WERI-Rb-1 (cell line): ENCODE measurements at regions not wholly inside any gene's neighbourhood (a gene's known extent, or its start where the extent isn't known, plus 50 kb on each side); places are given as distances from the start of the nearest gene placed in this dataset.
"Not testable (repeated sequence)": the region's sequence is repeated elsewhere in the genome, so short reads cannot be mapped to it uniquely, and the experiment has no call there.

Source experiments
- DNase-seq: peaks from one replicate; pipeline ENCODE4 v3.0.0-alpha.2; 2020
- H3K27ac ChIP-seq: fragments of 250-450 bp; sonication (Bioruptor Pico); 2 replicates; pipeline ENCODE4 v1.5.1; 2020; ENCODE audit warnings: mild to moderate bottlenecking, moderate library complexity
- H3K27me3 ChIP-seq: fragments of 250-450 bp; sonication (Bioruptor Pico); 2 replicates; pipeline ENCODE4 v1.5.1; 2021; ENCODE audit warnings: mild to moderate bottlenecking, low read depth, moderate library complexity; ENCODE audit not compliant: insufficient read depth, severe bottlenecking
- H3K36me3 ChIP-seq: fragments of 250-450 bp; sonication (Bioruptor Pico); 2 replicates; pipeline ENCODE4 v1.5.1; 2020; ENCODE audit warnings: mild to moderate bottlenecking, moderate library complexity
- H3K4me3 ChIP-seq: 2 replicates; pipeline ENCODE4 v1.5.1; 2011; ENCODE audit warnings: low read depth, mild to moderate bottlenecking, control low read depth, low read length
- H3K9me3 ChIP-seq: fragments of 250-450 bp; sonication (Bioruptor Pico); 2 replicates; pipeline ENCODE4 v1.5.1; 2021; ENCODE audit warnings: mild to moderate bottlenecking, moderate library complexity; ENCODE audit not compliant: severe bottlenecking
- TF ChIP-seq, protein P1 (sequence below): IDR thresholded peaks from 2 replicates; pipeline ENCODE4 v1.5.1; 2011; ENCODE audit warnings: low read depth, mild to moderate bottlenecking, control low read depth, inconsistent platforms, low read length

DNA sequence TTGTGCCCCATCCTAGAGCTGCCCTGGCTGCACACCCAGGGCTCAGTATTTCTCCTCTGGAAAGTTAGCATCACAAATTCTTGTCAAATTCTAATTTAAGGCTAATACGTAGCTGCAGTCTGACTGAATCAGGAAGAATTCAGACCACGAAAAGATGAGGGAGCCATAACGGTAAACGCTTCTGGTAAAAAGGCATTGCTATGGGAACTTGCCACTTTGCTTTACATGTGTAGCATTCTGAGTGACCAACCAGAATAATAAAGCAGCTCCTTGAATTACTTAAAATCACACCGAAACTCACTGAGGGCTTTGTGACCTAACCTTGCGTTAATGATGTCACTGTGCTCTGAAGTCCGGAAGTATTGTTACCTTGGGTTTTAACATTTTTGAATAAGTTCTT is 286.6 kb upstream of the TMTC4 start:
- H3K9me3 ChIP-seq = peaks cover 6% of the 10 kb centered on the region
- no peak overlapping the region for H3K27ac ChIP-seq
- H3K36me3 ChIP-seq = no peaks in the 10 kb centered on the region
- TF ChIP-seq, protein P1, sequence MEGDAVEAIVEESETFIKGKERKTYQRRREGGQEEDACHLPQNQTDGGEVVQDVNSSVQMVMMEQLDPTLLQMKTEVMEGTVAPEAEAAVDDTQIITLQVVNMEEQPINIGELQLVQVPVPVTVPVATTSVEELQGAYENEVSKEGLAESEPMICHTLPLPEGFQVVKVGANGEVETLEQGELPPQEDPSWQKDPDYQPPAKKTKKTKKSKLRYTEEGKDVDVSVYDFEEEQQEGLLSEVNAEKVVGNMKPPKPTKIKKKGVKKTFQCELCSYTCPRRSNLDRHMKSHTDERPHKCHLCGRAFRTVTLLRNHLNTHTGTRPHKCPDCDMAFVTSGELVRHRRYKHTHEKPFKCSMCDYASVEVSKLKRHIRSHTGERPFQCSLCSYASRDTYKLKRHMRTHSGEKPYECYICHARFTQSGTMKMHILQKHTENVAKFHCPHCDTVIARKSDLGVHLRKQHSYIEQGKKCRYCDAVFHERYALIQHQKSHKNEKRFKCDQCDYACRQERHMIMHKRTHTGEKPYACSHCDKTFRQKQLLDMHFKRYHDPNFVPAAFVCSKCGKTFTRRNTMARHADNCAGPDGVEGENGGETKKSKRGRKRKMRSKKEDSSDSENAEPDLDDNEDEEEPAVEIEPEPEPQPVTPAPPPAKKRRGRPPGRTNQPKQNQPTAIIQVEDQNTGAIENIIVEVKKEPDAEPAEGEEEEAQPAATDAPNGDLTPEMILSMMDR = no peak
- no peak for DNase-seq
- no peak overlapping the region for H3K4me3 ChIP-seq
- no peaks in the 10 kb centered on the region for H3K27me3 ChIP-seq

DNA sequence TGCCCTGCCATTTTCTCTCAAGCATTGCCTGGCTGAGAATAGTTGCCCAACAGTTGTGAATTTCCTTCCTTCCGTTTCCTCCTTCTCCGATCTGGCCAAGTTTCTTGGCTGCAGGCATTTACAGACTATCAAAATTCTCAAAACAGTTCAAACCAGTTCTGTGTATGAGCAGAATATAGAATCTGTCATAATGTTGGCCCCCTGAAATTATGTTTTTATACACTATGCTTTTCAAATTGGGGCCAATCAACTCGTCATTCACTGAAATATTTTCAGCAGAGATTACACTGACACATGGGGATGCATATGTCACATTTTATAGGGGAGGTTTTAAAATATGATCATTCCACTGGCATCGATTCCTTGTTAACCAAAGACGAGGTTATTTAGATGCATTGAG is 284.2 kb upstream of the TMTC4 start:
- H3K4me3 ChIP-seq = no peak overlapping the region
- H3K9me3 ChIP-seq = no peaks in the 10 kb centered on the region
- no peaks in the 10 kb centered on the region for H3K27me3 ChIP-seq
- no peak for DNase-seq
- H3K27ac ChIP-seq = no peak overlapping the region
- TF ChIP-seq, protein P1 = no peak
- no peaks in the 10 kb centered on the region for H3K36me3 ChIP-seq

DNA sequence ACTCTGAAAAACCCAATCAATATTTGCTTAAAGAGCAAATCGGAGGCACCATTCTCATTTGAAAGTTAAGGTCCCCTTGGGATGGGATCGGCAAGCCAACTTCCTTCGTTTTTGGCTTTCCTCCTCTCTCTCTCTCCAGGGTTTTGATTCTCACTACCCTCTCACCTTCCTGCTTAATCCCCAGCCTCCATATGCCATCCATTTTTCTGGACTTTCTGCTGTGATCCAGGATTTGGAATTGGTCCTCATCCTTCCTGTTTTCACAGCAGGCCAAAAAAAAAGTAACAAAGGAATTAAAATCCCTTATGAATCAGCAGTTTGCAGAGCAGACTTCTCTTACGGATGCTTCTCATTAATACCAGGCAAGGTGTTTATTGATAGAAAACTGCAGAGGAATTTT is 283.1 kb upstream of the TMTC4 start:
- no peak for DNase-seq
- Histone ChIP-seq H3K4me3 (no peak overlapping the region), H3K27me3 (no peaks in the 10 kb centered on the region), H3K9me3 (no peaks in the 10 kb centered on the region), H3K27ac (no peak overlapping the region), H3K36me3 (no peaks in the 10 kb centered on the region)
- TF ChIP-seq, protein P1 = no peak

DNA sequence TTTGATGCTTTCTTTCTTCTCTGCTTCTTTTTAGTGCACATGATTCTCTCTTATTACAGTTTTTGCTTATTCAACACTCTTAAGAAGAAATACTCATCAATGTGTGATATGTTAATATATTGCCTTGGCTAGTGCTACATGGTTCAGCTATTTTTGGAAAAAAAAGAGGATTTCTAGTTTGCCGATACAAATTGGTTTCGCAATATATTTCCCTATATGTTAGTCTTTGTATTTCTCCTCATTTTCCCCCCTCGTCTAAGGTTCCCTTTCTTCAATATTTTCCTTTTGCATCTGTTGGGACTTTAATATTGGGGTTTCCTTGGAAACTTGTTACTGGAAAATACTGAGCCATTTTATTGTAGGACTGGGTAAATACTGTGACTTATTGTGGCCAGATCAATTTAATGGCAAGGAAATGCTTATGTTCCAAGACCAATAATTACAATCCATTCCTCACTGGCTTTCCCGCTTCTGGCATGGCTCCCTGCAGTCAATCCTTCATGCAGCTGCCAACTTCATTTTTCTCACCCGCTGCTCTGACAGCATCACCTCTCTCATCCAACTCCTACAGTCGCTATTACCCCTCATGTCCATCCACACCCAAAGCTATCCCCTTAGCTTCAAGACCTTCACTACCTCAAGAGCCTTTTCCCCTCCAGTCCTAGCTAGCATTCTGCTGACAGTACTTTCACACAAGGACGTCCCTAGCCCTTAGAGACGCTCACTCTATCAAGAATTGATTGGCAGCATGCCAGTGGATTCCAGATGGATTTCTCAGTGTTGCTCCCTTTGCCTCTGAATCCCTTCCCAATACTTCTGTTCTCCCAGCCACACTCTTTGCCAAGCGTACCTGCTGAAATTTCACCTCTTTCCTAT is 280.1 kb upstream of the TMTC4 start:
- Histone ChIP-seq H3K27me3 (no peaks in the 10 kb centered on the region), H3K4me3 (no peak overlapping the region), H3K27ac (no peak overlapping the region), H3K36me3 (no peaks in the 10 kb centered on the region), H3K9me3 (no peaks in the 10 kb centered on the region)
- TF ChIP-seq, protein P1 = no peak
- DNase-seq = no peak

DNA sequence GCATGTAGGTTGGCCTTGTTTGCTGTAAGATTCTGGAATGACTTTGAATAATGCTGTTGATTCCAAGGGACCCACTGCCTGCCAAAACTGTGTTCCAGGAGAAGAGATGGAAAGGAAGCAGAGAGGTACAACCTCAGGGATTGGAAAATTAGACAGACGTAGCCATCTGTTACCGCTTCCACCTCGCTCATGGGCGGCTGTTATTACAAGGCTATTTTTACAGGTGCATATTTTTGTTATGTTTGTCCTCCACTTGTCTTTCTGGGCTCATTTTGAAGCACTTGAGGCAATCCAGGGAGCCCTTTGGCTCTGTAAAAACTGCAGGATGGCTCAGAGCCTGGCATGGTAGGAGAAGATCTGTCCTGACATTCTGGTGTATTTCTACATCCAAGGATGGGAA is 276.4 kb upstream of the TMTC4 start:
- Histone ChIP-seq H3K36me3 (no peaks in the 10 kb centered on the region), H3K4me3 (no peak overlapping the region), H3K9me3 (no peaks in the 10 kb centered on the region), H3K27me3 (no peaks in the 10 kb centered on the region), H3K27ac (no peak overlapping the region)
- TF ChIP-seq, protein P1 = no peak
- DNase-seq = no peak

DNA sequence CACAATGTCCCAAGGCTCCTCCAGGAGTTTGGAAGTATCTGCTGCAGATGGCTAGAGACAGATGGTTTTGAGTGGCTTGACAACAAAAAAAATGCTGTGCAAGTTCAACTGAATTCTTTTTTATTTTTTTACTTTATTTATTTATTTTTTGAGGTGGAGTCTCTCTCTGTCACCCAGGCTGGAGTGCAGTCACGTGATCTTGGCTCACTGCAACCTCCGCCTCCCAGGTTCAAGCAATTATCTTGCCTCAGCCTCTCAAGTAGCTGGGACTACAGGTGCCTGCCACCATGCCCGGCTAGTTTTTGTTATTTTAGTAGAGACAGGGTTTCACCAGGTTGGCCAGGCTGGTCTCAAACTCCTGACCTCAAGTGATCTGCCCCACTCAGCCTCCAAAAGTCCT is 274.3 kb upstream of the TMTC4 start:
- H3K9me3 ChIP-seq, H3K36me3 ChIP-seq, H3K27me3 ChIP-seq, H3K4me3 ChIP-seq, H3K27ac ChIP-seq, DNase-seq: not testable (repeated sequence)
